GM12878 (cell line): ENCODE measurements at regions not wholly inside any gene's neighbourhood (a gene's known extent, or its start where the extent isn't known, plus 50 kb on each side); places are given as distances from the start of the nearest gene placed in this dataset.
A peak's percentile ranks its signal among the peaks of the same experiment; 100 is the strongest.

Source experiments
- YY1 ChIP-seq: IDR thresholded peaks from 2 replicates; pipeline ENCODE4 v1.6.1; 2011; ENCODE audit warnings: low read depth, mild to moderate bottlenecking, low read length
- TF ChIP-seq, protein P1 (sequence below), 3 experiments: IDR thresholded peaks in 2 of 3; conservative IDR thresholded peaks in 1 of 3; 2 replicates each; pipeline ENCODE4 v1.5.1; 2011; ENCODE audit warnings: low read depth in 3 of 3, low read length in 3 of 3, mild to moderate bottlenecking in 3 of 3, control low read depth in 2 of 3, moderate library complexity in 2 of 3, inconsistent platforms in 1 of 3, mixed read lengths in 1 of 3; ENCODE audit not compliant: control insufficient read depth in 2 of 3, insufficient read depth in 1 of 3; ENCODE audit errors: extremely low read depth in 1 of 3
- TF ChIP-seq, protein P2 (sequence below): IDR thresholded peaks from 2 replicates; pipeline ENCODE4 v1.6.1; 2012; ENCODE audit warnings: mild to moderate bottlenecking, low read depth, low read length

- TF ChIP-seq, protein P1, sequence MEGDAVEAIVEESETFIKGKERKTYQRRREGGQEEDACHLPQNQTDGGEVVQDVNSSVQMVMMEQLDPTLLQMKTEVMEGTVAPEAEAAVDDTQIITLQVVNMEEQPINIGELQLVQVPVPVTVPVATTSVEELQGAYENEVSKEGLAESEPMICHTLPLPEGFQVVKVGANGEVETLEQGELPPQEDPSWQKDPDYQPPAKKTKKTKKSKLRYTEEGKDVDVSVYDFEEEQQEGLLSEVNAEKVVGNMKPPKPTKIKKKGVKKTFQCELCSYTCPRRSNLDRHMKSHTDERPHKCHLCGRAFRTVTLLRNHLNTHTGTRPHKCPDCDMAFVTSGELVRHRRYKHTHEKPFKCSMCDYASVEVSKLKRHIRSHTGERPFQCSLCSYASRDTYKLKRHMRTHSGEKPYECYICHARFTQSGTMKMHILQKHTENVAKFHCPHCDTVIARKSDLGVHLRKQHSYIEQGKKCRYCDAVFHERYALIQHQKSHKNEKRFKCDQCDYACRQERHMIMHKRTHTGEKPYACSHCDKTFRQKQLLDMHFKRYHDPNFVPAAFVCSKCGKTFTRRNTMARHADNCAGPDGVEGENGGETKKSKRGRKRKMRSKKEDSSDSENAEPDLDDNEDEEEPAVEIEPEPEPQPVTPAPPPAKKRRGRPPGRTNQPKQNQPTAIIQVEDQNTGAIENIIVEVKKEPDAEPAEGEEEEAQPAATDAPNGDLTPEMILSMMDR (IDR thresholded peaks at IDR 0.05 in 2 of 3, conservative IDR thresholded peaks at IDR 0.05 in 1 of 3; ENCODE audit: control insufficient read depth in 2 of 3, extremely low read depth in 1 of 3, insufficient read depth in 1 of 3, low read depth in 3 of 3, low read length in 3 of 3), result no peak; a peak in 1 of 6 replicates
- TF ChIP-seq YY1, result peak; percentile 36; the same call in 1 of the 2 replicates
- TF ChIP-seq, protein P2, sequence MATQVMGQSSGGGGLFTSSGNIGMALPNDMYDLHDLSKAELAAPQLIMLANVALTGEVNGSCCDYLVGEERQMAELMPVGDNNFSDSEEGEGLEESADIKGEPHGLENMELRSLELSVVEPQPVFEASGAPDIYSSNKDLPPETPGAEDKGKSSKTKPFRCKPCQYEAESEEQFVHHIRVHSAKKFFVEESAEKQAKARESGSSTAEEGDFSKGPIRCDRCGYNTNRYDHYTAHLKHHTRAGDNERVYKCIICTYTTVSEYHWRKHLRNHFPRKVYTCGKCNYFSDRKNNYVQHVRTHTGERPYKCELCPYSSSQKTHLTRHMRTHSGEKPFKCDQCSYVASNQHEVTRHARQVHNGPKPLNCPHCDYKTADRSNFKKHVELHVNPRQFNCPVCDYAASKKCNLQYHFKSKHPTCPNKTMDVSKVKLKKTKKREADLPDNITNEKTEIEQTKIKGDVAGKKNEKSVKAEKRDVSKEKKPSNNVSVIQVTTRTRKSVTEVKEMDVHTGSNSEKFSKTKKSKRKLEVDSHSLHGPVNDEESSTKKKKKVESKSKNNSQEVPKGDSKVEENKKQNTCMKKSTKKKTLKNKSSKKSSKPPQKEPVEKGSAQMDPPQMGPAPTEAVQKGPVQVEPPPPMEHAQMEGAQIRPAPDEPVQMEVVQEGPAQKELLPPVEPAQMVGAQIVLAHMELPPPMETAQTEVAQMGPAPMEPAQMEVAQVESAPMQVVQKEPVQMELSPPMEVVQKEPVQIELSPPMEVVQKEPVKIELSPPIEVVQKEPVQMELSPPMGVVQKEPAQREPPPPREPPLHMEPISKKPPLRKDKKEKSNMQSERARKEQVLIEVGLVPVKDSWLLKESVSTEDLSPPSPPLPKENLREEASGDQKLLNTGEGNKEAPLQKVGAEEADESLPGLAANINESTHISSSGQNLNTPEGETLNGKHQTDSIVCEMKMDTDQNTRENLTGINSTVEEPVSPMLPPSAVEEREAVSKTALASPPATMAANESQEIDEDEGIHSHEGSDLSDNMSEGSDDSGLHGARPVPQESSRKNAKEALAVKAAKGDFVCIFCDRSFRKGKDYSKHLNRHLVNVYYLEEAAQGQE, result no peak; the same call in 1 of the 2 replicates
These were observed 383.2 kb downstream of the ZFHX3 start for GRCh38 chr16:72664509-72665408.
